ENCODE measurements at regions not wholly inside any gene's neighbourhood (a gene's known extent, or its start where the extent isn't known, plus 50 kb on each side); places are given as distances from the start of the nearest gene placed in this dataset.

DNA sequence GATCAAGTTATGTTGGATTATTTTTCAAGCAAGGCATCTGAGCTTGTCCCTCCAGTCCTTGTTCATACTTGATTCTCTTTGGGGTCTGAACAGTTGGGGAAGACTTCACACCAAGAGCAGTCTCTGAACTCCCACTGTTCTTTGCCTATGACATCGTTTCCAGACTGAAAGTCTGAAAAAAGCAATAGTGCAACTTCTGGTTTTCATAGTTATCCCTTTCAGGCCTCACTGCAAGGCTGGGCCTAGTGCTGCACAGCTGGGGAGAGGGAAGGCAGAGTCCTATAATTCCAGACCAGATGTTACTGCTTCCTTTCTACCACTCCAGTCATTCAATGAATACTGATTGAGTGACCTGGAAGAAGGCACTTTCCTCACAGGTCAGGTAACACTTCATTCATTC, 187.1 kb upstream of the CCND2 start:
- Mint-ChIP-seq H3K27ac (no peak overlapping the region), H3K4me3 (no peak overlapping the region), H3K9me3 (no peaks in the 10 kb centered on the region), H3K27me3 (no peaks in the 10 kb centered on the region), H3K36me3 (peaks cover 3% of the 10 kb centered on the region), H3K4me1 (no peaks in the 10 kb centered on the region)

- peaks cover under 1% of the 10 kb centered on the region for H3K36me3 Mint-ChIP-seq
- H3K27ac Mint-ChIP-seq, result no peak overlapping the region
- H3K4me1 Mint-ChIP-seq, result no peaks in the 10 kb centered on the region
- no peak overlapping the region for H3K4me3 Mint-ChIP-seq
- H3K27me3 Mint-ChIP-seq, result no peaks in the 10 kb centered on the region
- H3K9me3 Mint-ChIP-seq, result no peaks in the 10 kb centered on the region
Measured at GRCh38 chr12:4084573-4084972, 189.0 kb upstream of the CCND2 start.

GRCh38 chr12:4082809-4083403, 190.7 kb upstream of the CCND2 start:
- H3K27ac Mint-ChIP-seq, result no peak overlapping the region
- H3K4me1 Mint-ChIP-seq, result no peaks in the 10 kb centered on the region
- H3K4me3 Mint-ChIP-seq, result no peak overlapping the region

GRCh38 chr12:4080213-4080612, 193.3 kb upstream of the CCND2 start:
- Mint-ChIP-seq H3K27me3 (no peaks in the 10 kb centered on the region), H3K9me3 (no peaks in the 10 kb centered on the region), H3K36me3 (peaks cover 18% of the 10 kb centered on the region), H3K4me1 (no peaks in the 10 kb centered on the region), H3K4me3 (no peak overlapping the region), H3K27ac (no peak overlapping the region)

More at GRCh38 chr12:4082809-4083403, 190.7 kb upstream of the CCND2 start:
- H3K27me3 Mint-ChIP-seq, result no peaks in the 10 kb centered on the region
- H3K36me3 Mint-ChIP-seq, result peaks cover 7% of the 10 kb centered on the region
- H3K9me3 Mint-ChIP-seq, result no peaks in the 10 kb centered on the region

GRCh38 chr12:4074129-4074528, 199.4 kb upstream of the CCND2 start:
- H3K9me3 Mint-ChIP-seq, result no peaks in the 10 kb centered on the region
- H3K4me3 Mint-ChIP-seq, result no peak overlapping the region
- H3K4me1 Mint-ChIP-seq, result peaks cover 5% of the 10 kb centered on the region
- no peak overlapping the region for H3K27ac Mint-ChIP-seq
- H3K36me3 Mint-ChIP-seq, result peaks cover 29% of the 10 kb centered on the region
- H3K27me3 Mint-ChIP-seq, result no peaks in the 10 kb centered on the region

GRCh38 chr12:4069670-4070010, 196.4 kb upstream of the PARP11 start:
- Mint-ChIP-seq H3K4me3 (no peak overlapping the region), H3K9me3 (no peaks in the 10 kb centered on the region), H3K27me3 (no peaks in the 10 kb centered on the region), H3K36me3 (peaks cover 10% of the 10 kb centered on the region), H3K27ac (no peak overlapping the region), H3K4me1 (peaks cover 5% of the 10 kb centered on the region)

DNA sequence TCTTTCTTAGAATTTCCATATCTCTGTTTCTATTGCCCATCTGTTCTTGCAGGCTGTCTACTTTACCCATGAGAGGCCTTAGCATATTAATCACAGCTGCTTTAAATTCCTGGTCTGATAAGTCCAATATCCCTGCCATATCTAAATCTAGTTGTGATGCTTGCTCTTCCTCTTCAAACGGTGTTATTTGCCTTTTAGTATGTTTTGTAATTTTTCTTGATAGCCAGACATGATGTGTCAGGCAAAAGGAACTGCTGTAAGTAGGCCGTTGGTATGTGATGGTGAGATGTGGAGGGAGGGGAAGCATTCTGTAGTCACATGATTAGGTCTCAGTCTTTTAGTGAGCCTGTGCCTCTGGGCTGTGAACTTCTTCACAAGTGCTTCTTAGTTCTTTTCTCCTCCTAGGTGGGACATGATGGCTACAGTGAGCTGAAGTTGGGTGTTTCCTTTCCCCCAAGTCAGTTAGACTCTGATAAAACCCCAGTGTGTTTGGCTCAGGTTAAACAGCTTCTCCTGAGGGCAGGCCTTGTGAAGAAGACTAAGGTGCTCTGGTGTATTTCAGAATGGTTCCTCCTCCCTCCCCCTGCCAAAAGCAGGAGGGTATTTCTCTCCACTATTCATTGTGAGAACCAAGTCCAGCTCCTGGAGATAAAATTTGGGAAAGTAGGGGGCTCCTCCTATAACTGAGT, 195.9 kb upstream of the PARP11 start:
- Mint-ChIP-seq H3K4me3 (no peak overlapping the region), H3K27me3 (no peaks in the 10 kb centered on the region), H3K36me3 (peaks cover 7% of the 10 kb centered on the region), H3K27ac (peak overlapping the region; percentile 18), H3K9me3 (no peaks in the 10 kb centered on the region), H3K4me1 (peaks cover 6% of the 10 kb centered on the region)

GRCh38 chr12:4064008-4064407, 190.8 kb upstream of the PARP11 start:
- peaks cover 17% of the 10 kb centered on the region for H3K4me1 Mint-ChIP-seq
- H3K4me3 Mint-ChIP-seq, result peak overlapping the region; percentile 6
- H3K9me3 Mint-ChIP-seq, result peaks cover 4% of the 10 kb centered on the region
- peaks cover 6% of the 10 kb centered on the region for H3K36me3 Mint-ChIP-seq
- no peaks in the 10 kb centered on the region for H3K27me3 Mint-ChIP-seq
- peak overlapping the region; percentile 39 for H3K27ac Mint-ChIP-seq

DNA sequence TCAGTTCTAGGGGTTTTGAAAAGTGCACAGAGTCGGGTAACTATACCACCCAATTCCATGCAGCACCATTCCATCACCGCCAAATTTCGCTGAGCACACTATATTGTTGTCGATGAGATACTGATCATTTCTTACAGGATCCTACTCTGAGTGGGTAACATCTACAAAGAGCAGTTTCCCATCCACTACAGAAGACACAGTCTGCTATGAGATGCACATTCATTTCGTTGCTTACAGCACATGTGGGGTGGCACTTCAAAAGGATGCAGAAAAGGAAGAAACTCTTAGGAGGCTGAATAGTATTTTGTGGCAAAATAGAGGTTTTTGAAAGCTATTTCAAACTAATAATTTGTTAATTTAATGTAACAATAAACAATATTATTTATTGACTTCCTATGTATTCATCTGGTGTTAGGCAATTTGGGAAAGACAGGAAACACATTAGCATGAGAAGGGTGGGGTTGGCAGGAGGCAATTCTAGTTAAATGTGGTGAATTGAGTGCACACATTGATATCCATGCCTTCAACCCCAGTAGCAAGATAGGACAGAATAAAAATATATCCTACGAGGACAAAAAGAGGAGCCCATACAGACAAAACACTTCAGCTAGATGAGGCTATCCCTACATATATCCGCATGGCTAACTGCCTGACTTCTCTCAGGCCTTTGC, 186.8 kb upstream of the PARP11 start:
- H3K27ac Mint-ChIP-seq, result peak overlapping the region; percentile 44
- peaks cover 10% of the 10 kb centered on the region for H3K36me3 Mint-ChIP-seq
- no peak overlapping the region for H3K4me3 Mint-ChIP-seq
- peaks cover 4% of the 10 kb centered on the region for H3K9me3 Mint-ChIP-seq
- H3K27me3 Mint-ChIP-seq, result no peaks in the 10 kb centered on the region
- H3K4me1 Mint-ChIP-seq, result peaks cover 43% of the 10 kb centered on the region

GRCh38 chr12:4056910-4057845, 184.0 kb upstream of the PARP11 start:
- H3K36me3 Mint-ChIP-seq, result peaks cover 7% of the 10 kb centered on the region
- H3K4me1 Mint-ChIP-seq, result peaks cover 36% of the 10 kb centered on the region
- peak overlapping the region; percentile 95 for H3K27ac Mint-ChIP-seq
- H3K27me3 Mint-ChIP-seq, result no peaks in the 10 kb centered on the region
- H3K9me3 Mint-ChIP-seq, result no peaks in the 10 kb centered on the region
- H3K4me3 Mint-ChIP-seq, result peak overlapping the region; percentile 66

GRCh38 chr12:4054630-4055029, 181.4 kb upstream of the PARP11 start:
- Mint-ChIP-seq H3K27me3 (no peaks in the 10 kb centered on the region), H3K4me1 (peaks cover 38% of the 10 kb centered on the region), H3K27ac (no peak overlapping the region), H3K9me3 (no peaks in the 10 kb centered on the region), H3K36me3 (peaks cover 7% of the 10 kb centered on the region), H3K4me3 (no peak overlapping the region)

DNA sequence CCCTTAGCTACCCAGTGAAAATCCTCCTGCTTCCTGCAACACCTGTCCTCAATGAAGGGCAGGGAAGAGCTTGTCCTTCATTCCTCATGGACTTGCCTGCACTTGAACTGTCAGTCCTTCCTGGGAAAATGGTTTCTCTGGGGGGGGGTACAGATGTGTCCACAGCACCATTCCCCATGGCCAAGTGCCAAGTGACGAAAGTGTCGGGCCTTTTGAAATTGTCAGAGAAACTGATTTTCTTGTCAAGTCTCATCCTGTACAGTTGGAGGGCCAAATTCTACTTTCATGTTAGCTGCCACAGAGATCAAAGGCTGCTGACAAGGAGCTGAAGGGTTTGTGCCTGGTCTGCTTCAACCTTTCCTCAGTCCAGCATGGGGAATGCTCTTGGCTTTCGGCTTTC, 179.5 kb upstream of the PARP11 start:
- peaks cover 20% of the 10 kb centered on the region for H3K4me1 Mint-ChIP-seq
- no peaks in the 10 kb centered on the region for H3K9me3 Mint-ChIP-seq

DNA sequence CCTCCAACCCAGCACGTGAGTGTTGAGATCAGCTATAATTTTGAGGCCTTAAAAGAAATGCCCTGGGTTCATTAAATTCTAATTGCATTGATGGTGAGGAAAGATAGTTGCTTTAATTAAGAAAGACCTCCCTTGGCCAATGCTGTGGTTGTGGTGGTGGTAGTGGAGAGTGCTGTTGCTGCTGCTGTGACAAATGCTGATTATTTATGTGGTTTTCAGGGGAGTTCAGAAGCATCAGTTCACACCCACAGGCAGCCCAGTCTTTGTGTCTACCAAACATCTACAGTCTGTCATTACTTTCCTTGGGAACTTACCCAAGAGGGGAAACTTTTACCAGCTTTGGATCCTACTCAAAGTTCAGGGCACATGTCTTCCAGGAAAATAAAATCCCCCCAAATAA, 178.4 kb upstream of the PARP11 start:
- Mint-ChIP-seq H3K36me3 (peaks cover 6% of the 10 kb centered on the region), H3K9me3 (no peaks in the 10 kb centered on the region), H3K27me3 (no peaks in the 10 kb centered on the region), H3K4me1 (peaks cover 9% of the 10 kb centered on the region), H3K4me3 (no peak overlapping the region), H3K27ac (no peak overlapping the region)

More for the DNA sequence above, 179.5 kb upstream of the PARP11 start:
- Mint-ChIP-seq H3K27me3 (no peaks in the 10 kb centered on the region), H3K4me3 (no peak overlapping the region), H3K36me3 (peaks cover 7% of the 10 kb centered on the region), H3K27ac (no peak overlapping the region)

DNA sequence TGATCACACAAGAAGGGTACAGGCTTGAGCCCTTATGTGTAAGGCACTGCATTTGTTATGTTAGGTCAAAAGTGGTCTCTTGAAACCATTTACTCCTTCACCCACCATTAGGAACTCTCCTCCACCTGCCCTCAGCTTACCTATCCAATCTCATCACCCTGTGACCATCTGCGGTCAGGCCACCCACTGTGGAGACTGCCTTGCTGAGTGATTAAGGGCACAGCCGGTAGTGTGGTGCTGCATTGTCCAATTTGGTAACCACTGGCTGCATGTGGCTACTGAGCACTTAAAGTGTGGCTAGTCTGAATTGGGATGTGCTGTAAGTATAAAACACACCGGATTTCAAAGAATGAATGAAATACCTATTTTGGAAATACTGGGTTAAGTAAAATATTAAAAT, 177.1 kb upstream of the PARP11 start:
- Mint-ChIP-seq H3K27me3 (no peaks in the 10 kb centered on the region), H3K4me1 (peaks cover 5% of the 10 kb centered on the region), H3K27ac (no peak overlapping the region), H3K36me3 (peaks cover 5% of the 10 kb centered on the region), H3K9me3 (no peaks in the 10 kb centered on the region), H3K4me3 (no peak overlapping the region)

GRCh38 chr12:4049298-4050080, 176.3 kb upstream of the PARP11 start:
- Mint-ChIP-seq H3K4me1 (peaks cover 5% of the 10 kb centered on the region), H3K36me3 (peaks cover 5% of the 10 kb centered on the region), H3K27ac (no peak overlapping the region), H3K9me3 (no peaks in the 10 kb centered on the region), H3K27me3 (no peaks in the 10 kb centered on the region), H3K4me3 (no peak overlapping the region)
